Mesothelial cell of epicardium (in vitro differentiated cells): ENCODE measurements at regions not wholly inside any gene's neighbourhood (a gene's known extent, or its start where the extent isn't known, plus 50 kb on each side); places are given as distances from the start of the nearest gene placed in this dataset.
"Not testable (repeated sequence)": the region's sequence is repeated elsewhere in the genome, so short reads cannot be mapped to it uniquely, and the experiment has no call there.

Experiments used
- DNase-seq, 2 experiments: peaks; one replicate each; pipeline ENCODE4 v3.0.0; 2021; ENCODE audit warnings: low spot score in 2 of 2; ENCODE audit not compliant: unreplicated experiment in 2 of 2
- H3K27ac Mint-ChIP-seq: 2 replicates; pipeline ENCODE4 v1.8.0; 2021; ENCODE audit warnings: mixed read lengths
- H3K27me3 Mint-ChIP-seq: 2 replicates; pipeline ENCODE4 v1.8.0; 2021; ENCODE audit warnings: low read depth, mixed read lengths
- H3K36me3 Mint-ChIP-seq: 2 replicates; pipeline ENCODE4 v1.8.0; 2021; ENCODE audit warnings: mixed read lengths
- H3K4me1 Mint-ChIP-seq: 2 replicates; pipeline ENCODE4 v1.8.0; 2021; ENCODE audit warnings: mixed read lengths
- H3K4me3 Mint-ChIP-seq: 2 replicates; pipeline ENCODE4 v1.8.0; 2021; ENCODE audit warnings: mild to moderate bottlenecking, moderate library complexity, mixed read lengths
- H3K9me3 Mint-ChIP-seq: 2 replicates; pipeline ENCODE4 v1.8.0; 2021; ENCODE audit warnings: mixed read lengths
- TF ChIP-seq, protein P1 (sequence below): fragments of 200-600 bp; sonication (generic); IDR thresholded peaks from one replicate; pipeline ENCODE4 v1.5.0; 2021; ENCODE audit warnings: antibody characterized with exemption; ENCODE audit not compliant: unreplicated experiment

DNA sequence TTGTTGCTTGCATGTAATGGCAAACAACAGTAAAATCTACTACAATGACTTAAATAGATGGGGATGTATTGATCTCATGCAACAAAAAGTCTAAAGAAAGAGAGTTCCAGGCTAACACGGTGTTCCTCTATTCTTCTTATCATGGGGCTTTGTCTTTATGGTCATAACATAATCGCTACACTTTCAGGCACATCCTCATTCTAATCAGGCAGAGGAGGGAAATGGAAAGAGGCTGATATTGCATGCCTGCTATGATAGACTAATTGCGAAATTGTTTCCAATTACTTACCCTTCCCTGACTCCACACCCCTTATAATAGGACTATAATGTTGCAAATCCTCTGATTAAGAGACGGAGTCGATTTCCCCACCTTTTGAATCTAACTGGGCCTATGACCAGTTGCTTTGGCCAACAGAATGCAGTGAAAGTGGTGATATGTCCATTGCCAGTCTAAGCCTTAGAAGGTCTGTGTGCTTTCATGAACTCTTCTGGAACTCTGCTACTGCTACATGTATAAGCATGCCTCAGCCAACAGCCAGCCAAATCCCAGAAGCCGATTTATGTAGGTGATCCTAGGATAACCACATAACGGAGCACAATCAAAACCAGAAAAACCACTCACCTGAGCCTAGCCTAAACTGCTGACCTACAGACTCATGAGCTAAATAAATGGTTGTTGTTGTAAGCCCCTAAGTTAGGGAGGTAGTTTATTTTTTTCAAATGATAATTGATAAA lies 180.3 kb upstream of the TACR1 start:
- no peaks in the 10 kb centered on the region for H3K4me1 Mint-ChIP-seq
- H3K27ac Mint-ChIP-seq, result no peak overlapping the region
- TF ChIP-seq, protein P1, sequence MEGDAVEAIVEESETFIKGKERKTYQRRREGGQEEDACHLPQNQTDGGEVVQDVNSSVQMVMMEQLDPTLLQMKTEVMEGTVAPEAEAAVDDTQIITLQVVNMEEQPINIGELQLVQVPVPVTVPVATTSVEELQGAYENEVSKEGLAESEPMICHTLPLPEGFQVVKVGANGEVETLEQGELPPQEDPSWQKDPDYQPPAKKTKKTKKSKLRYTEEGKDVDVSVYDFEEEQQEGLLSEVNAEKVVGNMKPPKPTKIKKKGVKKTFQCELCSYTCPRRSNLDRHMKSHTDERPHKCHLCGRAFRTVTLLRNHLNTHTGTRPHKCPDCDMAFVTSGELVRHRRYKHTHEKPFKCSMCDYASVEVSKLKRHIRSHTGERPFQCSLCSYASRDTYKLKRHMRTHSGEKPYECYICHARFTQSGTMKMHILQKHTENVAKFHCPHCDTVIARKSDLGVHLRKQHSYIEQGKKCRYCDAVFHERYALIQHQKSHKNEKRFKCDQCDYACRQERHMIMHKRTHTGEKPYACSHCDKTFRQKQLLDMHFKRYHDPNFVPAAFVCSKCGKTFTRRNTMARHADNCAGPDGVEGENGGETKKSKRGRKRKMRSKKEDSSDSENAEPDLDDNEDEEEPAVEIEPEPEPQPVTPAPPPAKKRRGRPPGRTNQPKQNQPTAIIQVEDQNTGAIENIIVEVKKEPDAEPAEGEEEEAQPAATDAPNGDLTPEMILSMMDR, result no peak
- no peak overlapping the region for H3K4me3 Mint-ChIP-seq
- H3K27me3 Mint-ChIP-seq, result no peaks in the 10 kb centered on the region
- H3K9me3 Mint-ChIP-seq, result no peaks in the 10 kb centered on the region
- no peak for DNase-seq
- no peaks in the 10 kb centered on the region for H3K36me3 Mint-ChIP-seq

DNA sequence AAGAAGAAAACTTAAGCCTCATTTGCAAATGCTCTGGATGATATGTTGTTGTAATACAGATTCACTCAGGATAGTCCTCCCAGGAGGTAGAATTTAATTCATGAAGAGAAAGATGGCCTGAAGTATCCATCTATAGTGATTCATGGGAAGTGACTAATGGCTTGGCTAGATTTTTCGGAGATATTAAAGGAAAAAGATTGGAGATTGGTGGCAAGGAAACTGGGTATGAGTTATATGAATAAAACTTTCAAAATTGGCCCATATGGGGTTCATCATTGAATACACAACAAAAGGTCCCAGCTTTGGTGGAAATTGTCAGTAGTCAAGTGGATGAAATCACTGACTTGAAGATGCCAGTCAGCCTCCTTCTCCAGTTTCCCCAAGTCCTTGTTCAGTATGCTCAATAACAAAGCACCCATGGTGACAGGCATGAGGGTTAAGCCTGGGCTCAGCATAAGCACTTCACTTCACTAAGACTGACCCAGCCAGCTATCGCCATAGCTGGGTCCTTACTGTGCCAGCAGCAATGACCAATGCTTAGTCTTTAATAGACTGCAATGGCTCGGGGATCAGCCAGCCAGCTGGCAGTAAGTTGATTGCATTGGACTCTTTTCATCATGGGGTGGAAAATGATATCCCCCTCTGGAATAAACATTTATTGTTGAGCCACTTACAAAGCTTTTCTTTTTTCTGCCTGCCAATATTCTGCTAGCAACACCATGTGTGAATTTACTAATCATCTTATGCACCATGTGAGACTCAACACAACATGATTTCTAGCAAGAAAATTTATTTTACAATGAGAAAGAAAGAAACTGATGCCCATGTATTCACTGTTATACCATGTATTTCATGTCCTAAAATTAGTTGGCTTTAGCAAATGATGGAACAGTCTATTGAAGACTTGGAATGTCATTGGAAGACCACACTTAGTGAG lies 176.6 kb upstream of the TACR1 start:
- DNase-seq, result no peak
- TF ChIP-seq, protein P1, result no peak
- Mint-ChIP-seq H3K4me3 (no peak overlapping the region), H3K27me3 (no peaks in the 10 kb centered on the region), H3K9me3 (peaks cover 28% of the 10 kb centered on the region), H3K27ac (no peak overlapping the region), H3K36me3 (peaks cover 6% of the 10 kb centered on the region), H3K4me1 (no peaks in the 10 kb centered on the region)

DNA sequence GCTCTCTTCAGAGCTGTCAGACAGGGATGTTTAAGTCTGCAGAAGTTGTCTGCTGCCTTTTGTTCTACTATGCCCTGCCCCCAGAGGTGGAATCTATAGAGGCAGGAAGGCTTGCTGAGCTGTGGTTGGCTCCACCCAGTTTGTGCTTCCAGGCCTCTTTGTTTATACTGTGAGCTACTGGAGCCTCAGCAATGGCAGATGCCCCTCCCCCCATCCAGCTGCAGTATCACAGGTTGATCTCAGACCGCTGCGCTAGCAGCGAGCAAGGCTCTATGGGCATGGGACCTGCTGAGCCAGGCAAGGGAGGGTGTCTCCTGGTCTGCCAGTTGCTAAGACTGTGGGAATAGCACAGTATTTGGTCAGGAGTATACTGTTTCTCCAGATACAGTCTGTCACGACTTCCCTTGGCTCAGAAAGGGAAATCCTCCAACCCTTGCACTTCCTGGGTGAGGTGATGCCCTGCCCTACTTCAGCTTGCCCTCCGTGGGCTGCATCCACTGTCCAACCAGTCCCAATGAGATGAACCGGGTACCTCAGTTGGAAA lies 175.2 kb upstream of the TACR1 start:
- H3K27ac Mint-ChIP-seq, H3K4me3 Mint-ChIP-seq, H3K4me1 Mint-ChIP-seq, DNase-seq, H3K27me3 Mint-ChIP-seq, H3K36me3 Mint-ChIP-seq: not testable (repeated sequence)
- H3K9me3 Mint-ChIP-seq, result peaks cover 41% of the 10 kb centered on the region

DNA sequence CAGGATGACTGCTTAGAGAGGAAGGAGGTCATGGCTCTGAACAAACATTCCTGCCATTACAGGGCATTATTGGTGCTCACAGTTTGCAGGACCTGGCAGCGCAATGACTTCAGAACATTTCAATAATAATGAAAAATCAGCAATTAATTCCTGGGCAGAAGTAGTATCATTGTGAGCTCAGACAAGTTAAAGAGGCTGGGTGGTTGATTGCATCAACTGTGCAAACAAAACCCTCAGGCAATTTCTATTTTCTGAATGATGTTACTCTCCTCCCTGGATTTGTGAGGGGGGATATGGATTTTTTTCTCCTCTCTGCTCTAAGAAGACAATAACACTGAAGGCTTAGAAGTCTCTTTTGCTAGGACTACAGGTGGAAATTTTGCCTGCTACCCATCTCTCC lies 168.1 kb upstream of the TACR1 start:
- H3K9me3 Mint-ChIP-seq, result peaks cover 43% of the 10 kb centered on the region
- no peaks in the 10 kb centered on the region for H3K4me1 Mint-ChIP-seq
- TF ChIP-seq, protein P1, result no peak
- H3K27ac Mint-ChIP-seq, result no peak overlapping the region
- no peak for DNase-seq
- H3K27me3 Mint-ChIP-seq, result peaks cover 4% of the 10 kb centered on the region
- H3K4me3 Mint-ChIP-seq, result no peak overlapping the region
- no peaks in the 10 kb centered on the region for H3K36me3 Mint-ChIP-seq

DNA sequence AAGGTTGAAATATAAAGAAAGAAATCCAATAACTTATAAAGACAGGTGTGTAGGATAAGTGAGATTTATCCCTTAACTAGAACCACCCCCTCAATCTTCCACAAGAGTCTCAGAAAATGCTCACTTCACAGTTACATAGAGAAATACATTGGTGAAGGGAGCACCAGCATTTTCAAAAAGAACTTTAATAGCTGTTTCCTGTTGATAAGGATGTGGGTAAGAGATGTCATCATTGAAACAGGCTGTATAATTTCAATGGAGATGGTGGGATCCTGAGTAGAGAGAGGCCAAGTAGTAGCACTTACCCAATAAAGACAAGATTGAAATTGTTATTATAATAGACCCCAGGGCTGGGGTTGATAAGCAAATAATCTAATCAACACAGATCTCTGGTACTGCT lies 162.2 kb upstream of the TACR1 start:
- Mint-ChIP-seq H3K4me3 (no peak overlapping the region), H3K4me1 (peaks cover 9% of the 10 kb centered on the region), H3K9me3 (peaks cover 24% of the 10 kb centered on the region), H3K36me3 (no peaks in the 10 kb centered on the region), H3K27me3 (peaks cover 4% of the 10 kb centered on the region), H3K27ac (no peak overlapping the region)
- TF ChIP-seq, protein P1, result no peak
- DNase-seq, result no peak

DNA sequence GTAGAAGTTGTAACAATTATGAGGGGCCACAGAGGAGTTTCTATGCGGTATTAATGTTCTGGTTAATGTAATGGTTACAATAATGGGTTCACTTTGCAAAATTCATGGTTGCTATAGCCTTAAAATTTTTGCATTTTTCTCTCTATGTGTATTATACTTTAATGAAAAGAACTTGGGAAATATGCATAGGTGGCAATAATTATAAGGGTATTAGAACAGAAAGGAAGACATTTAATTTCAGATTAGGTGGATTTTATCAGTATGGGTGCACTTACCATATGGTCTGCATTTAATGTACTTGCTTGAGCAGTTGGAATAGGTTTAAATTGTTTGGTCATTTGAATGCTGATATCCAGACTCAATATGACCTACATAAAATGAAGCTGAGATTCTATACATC lies 161.6 kb upstream of the TACR1 start:
- TF ChIP-seq, protein P1, result no peak
- peaks cover 9% of the 10 kb centered on the region for H3K4me1 Mint-ChIP-seq
- no peak for DNase-seq
- peaks cover 20% of the 10 kb centered on the region for H3K9me3 Mint-ChIP-seq
- H3K27ac Mint-ChIP-seq, result no peak overlapping the region
- no peaks in the 10 kb centered on the region for H3K36me3 Mint-ChIP-seq
- no peak overlapping the region for H3K4me3 Mint-ChIP-seq
- peaks cover 4% of the 10 kb centered on the region for H3K27me3 Mint-ChIP-seq
